ENCODE measurements at regions not wholly inside any gene's neighbourhood (a gene's known extent, or its start where the extent isn't known, plus 50 kb on each side); places are given as distances from the start of the nearest gene placed in this dataset.

- no peak for TF ChIP-seq POLR2A (IDR thresholded peaks at IDR 0.05; ENCODE audit: borderline replicate concordance, extremely low read depth, insufficient read depth, insufficient read length)
- TF ChIP-seq, protein P1, sequence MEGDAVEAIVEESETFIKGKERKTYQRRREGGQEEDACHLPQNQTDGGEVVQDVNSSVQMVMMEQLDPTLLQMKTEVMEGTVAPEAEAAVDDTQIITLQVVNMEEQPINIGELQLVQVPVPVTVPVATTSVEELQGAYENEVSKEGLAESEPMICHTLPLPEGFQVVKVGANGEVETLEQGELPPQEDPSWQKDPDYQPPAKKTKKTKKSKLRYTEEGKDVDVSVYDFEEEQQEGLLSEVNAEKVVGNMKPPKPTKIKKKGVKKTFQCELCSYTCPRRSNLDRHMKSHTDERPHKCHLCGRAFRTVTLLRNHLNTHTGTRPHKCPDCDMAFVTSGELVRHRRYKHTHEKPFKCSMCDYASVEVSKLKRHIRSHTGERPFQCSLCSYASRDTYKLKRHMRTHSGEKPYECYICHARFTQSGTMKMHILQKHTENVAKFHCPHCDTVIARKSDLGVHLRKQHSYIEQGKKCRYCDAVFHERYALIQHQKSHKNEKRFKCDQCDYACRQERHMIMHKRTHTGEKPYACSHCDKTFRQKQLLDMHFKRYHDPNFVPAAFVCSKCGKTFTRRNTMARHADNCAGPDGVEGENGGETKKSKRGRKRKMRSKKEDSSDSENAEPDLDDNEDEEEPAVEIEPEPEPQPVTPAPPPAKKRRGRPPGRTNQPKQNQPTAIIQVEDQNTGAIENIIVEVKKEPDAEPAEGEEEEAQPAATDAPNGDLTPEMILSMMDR (IDR thresholded peaks at IDR 0.05 in 2 of 3, conservative IDR thresholded peaks at IDR 0.05 in 1 of 3; ENCODE audit: borderline replicate concordance in 1 of 3, insufficient read depth in 1 of 3, low read depth in 2 of 3, low read length in 2 of 3): no peak
- TF ChIP-seq EZH2 (IDR thresholded peaks at IDR 0.05): no peak
- no peak for TF ChIP-seq RAD21 (IDR thresholded peaks at IDR 0.05; ENCODE audit: low read depth)
- TF ChIP-seq SIN3A (IDR thresholded peaks at IDR 0.05; ENCODE audit: low read depth): no peak
- no peak for TF ChIP-seq ZNF274 (IDR thresholded peaks at IDR 0.05; ENCODE audit: low read depth, low read length)
These were observed 208.7 kb downstream of the RAP2B start for GRCh38 chr3:153370680-153371079.

Data from HCT116 (cell line).